Activated T-cell treated with anti-CD3 and anti-CD28 coated beads for 1 hour (primary cell): ENCODE measurements at regions not wholly inside any gene's neighbourhood (a gene's known extent, or its start where the extent isn't known, plus 50 kb on each side); places are given as distances from the start of the nearest gene placed in this dataset.
A peak's percentile ranks its signal among the peaks of the same experiment; 100 is the strongest.
"Not testable (repeated sequence)": the region's sequence is repeated elsewhere in the genome, so short reads cannot be mapped to it uniquely, and the experiment has no call there.

Source experiments
- DNase-seq: peaks from one replicate; pipeline ENCODE4 v3.0.0-alpha.2; 2020; ENCODE audit warnings: low read depth

DNA sequence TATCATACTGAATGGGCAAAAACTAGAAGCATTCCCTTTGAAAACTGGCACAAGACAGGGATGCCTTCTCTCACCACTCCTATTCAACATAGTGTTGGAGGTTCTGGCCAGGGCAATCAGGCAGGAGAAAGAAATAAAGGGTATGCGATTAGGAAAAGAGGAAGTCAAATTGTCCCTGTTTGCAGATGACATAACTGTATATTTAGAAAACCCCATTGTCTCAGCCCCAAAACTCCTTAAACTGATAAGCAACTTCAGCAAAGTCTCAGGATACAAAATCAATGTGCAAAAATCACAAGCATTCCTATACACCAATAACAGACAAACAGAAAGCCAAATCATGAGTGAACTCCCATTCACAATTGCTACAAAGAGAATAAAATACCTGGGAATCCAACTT is 52.5 kb upstream of the CCDC71L start:
- DNase-seq: not testable (repeated sequence)

DNA sequence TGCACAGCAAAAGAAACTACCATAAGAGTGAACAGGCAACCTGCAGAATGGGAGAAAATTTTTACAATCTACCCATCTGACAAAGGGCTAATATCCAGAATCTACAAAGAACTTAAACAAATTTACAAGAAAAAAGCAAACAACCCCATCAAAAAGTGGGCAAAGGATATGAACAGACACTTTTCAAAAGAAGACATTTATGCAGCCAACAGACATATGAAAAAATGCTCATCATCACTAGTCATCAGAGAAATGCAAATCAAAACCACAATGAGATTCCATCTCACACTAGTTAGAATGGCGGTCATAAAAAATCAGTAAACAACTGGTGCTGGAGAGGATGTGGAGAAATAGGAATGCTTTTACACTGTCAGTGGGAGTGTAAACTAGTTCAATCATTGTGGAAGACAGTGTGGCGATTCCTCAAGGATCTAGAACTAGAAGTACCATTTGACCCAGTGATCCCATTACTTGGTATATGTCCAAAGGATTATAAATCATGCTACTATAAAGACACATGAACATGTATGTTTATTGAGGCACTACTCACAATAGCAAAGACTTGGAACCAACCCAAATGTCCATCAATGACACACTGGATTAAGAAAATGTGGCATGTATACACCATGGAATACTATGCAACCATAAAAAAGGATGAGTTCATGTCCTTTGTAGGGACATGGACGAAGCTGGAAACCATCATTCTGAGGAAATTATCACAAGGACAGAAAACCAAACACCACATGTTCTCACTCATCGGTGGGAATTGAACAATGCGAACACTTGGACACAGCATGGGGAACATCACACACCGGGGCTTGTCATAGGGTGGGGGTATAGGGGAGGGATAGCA is 53.9 kb upstream of the CCDC71L start:
- not testable (repeated sequence) for DNase-seq

DNA sequence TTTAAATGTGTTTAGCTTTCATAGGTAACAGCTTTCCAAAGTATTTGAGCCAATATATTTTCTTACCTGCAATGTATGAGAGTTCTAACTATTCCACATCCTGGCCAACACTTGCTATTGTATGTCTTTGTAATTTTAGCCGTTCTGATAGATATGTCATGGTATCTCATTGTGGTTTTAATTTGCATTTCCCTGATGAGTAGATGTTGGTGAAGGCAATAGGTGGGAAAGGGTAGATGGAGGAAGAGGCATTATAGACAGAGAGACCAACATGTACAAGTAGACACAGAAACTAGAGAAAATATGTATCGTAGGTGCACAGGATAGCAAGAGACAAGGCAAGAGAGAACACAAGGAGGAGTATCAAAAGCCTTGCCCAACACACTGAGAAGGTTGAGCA is 54.8 kb upstream of the CCDC71L start:
- DNase-seq: no peak

DNA sequence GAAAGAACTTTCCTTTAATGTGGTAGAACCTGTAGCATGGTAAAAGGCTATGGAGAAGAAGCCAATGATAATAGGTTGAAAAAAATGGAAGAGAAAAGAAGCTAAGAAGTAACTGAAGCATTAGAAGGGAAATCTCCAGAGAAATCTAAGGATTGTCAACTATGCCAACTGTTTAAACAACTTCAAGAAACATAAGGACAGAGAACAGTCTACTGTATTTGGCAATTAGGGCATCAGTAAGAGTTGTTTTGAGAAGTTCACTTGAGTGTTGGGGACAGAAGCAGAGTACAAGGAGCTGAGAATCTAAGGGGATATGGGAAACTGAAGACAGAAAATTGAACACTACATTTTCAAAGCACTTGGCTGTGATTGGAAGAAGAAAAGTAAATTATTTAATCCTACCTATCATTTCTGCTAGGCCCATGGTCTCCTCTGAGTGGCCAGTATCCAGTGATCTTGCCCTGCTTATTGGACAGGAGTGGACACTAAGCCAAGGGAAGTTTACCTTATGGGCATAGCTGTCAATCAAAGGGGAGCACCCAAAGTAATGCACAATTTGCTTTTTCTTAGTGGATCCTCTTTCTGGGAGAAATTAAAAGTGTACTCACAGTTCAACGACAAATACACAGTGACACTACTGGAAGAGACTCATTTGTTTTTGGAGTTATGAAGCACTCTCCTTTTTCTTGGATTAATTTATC is 56.4 kb upstream of the CCDC71L start:
- no peak for DNase-seq

DNA sequence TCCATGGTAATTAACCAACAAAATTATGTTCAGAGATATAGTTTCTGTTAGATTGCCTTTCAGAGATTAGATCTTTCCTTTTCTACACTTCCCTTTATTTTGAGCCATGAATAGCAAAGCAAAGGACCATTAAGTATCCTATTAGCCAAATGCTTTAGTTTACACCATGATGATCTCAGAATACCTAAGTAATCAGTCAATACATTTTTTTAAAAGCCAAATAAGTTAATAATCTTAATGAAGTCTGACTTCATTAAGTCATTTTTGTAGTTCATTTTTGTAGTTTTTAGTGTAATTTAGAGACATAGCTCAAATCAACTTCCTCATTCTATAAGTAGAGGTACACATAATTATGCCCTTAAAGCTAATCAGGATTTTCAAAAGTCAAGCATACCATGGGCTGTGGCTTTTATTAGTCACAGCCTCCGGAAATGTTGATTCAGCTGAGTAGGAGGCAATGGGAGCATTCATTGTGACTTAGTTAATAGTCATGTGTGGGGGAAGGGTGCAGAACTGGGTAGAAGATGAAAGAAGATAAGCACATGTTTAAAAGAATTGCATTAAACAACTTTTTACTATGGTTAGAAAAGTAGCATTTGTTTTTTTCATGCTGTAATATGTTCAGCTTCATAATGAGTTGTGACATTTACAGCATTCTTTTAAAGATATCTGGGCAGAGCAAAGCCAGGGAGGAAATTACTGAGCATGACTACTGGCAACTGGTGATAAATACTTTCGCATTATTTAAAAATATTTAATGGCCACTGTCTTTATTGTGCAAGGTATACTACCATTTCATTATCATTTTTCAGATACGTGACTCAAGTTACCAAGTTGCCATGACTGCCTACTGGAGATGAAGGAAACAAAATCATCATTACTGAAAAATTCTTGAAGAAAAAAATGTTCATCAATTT is 57.3 kb upstream of the CCDC71L start:
- peak; percentile 49 for DNase-seq

DNA sequence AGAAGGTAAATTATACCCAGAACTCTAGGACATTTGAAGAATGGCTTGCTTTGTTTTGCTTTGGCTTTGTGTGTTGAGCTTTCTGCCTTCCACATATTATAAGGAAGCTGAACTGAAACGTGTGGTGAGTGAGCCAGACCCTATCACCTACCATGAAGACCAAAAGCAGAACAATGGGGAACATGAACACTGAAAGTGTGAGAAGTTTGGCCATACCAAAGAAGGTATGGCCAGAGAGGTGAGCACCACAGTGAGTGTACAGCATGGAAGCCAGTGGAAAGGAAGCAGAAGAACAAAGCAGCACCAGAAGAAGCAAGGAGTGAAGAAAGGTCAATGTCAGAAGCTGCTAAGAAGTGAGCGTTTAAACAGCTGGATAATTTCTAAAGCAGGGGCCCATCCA is 59.7 kb upstream of the CCDC71L start:
- DNase-seq: no peak

DNA sequence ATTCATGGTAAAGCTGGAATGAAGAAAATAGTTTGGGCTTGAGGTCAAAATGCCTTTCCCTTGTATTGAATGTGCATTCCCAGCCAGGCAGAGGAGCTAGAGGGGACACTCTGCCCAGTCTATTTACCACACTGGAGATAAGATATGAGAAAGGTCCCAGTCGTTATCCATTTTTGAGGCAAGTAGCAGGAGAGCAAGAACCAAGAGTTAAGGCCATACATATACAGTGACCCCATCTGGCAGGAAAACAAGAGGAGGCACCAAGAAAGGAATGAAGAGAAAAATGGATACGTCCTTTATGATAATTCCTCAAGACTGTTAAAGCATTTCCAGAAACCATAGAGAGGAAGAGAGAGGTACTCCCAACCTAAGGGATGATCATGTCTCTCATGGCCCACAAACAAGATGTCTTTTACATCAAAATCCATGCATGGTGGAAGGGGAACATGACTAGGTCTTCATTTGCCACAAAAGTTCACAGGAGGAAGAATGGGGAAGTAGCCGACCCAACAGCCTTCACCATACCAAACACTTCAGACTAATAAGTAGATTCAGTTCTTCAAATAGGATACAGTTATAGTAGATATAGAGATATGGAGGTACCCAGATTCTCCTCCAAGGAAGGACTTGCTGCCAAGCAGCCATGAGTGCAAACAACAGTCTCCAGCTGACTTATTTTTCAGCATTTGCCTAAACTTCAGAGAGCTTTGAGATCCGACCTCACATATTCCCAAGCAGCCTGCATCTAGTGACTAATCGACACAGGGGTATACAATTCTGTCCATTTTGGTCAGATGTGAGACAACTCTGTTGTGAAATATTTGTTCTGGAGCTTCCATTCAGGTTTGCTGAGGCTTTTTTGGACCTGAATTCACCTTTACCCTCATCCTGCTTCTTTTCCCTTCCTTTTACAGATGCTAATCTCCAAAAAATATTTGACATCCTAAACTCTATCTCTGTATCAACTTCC is 61.1 kb upstream of the CCDC71L start:
- no peak for DNase-seq

DNA sequence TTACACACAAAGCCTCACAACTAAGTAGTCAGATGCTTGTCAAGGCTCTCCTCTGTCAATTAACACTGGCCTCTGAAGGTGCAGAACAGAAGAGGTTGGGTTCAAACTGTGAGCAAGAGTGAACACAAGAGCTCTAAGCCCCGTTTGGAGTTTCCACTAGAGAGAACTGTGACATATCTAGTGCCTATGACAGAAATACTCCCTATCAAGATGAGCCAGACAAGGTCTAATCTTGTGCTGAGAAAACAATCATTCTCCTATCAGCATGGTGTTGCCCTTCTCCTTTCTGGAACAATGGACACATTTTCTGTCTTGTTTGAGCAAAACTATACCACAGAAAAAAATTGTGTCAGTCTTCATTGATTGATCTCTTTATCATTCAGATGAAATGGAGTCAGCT is 62.4 kb upstream of the CCDC71L start:
- DNase-seq: no peak

DNA sequence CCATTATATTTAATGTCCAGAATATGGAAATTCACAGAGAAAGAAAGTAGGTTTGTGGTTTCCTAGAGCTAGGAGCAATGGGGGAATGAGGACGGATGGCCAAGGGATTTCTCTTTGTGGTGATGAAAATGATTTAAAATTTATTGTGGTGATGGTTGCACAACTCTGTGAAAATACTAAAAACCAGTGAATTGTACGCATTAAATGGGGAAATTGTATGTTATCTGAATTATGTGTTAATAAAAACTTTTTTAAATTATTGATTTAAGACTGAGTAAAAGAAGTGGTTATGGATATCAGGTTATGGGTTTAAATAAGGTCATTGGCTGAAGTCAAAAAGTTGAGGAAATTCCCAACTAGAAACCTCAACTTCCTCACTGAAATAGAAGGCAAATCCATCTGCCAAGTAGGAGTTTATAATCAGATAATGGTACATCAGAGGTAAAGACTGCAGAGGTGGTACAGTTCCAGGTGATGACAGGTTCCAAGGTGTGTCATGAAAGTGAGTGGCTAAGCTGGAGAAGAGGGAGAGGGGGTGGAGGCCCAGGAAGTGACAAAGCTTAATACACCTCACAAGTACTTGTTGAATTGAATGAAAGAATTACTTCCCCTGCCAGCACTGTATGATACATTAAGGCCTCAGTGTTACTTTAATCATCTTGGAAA is 68.9 kb upstream of the CCDC71L start:
- no peak for DNase-seq

DNA sequence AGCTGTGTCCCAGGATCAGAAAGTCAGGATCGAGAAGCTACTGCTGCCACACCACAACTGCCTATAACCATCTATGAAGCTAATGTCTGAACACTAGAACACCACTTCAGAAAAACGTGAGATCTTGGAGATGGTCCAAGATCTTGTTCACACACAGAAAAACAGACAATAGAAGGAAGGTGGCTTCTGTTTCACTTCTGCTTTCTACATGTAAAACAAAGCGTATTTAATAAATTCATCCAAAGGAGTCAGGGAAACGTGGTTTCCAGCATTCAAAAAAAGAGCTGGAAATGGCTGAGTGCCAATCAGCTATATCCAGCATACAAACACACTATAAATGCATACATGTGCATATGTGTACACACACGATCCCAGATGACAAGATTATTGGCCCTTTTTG is 70.2 kb upstream of the CCDC71L start:
- DNase-seq: no peak

DNA sequence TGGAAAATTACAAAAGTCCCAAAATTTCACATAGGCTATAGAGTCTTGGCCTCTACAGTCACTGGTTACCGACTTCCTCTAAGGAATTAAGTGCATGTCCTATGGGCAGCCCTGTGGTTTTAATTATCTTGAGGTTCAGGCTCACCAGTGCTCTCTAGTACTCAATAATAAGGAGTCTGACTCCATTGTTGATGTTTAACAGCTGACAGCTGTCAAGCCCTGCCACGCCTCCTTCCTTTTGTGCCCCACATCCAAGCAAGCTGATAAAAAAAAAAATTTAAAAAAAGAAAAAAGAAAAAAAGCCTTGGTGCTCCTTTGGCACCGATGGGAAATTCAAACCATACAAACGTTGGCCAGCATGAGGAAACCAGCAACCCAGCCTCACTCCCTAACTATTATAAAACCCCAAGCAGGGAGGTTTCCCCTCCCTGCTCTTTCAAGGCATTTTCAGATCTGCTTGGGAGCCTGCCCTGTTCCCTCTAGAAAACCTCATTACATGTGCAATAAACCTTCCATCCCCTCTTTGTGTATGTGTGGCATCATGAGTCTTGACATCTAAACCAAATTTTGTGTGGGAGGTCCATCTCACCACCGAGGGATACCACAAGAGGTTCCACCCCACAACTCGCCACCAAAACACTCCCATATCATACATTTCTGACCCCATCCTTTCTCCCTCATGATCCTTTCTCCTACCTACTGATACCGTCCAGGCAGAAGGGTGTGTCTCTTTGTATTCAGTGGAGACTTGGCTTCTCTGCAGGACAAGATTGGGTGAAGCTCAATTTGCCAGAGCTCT is 70.9 kb upstream of the CCDC71L start:
- no peak for DNase-seq

DNA sequence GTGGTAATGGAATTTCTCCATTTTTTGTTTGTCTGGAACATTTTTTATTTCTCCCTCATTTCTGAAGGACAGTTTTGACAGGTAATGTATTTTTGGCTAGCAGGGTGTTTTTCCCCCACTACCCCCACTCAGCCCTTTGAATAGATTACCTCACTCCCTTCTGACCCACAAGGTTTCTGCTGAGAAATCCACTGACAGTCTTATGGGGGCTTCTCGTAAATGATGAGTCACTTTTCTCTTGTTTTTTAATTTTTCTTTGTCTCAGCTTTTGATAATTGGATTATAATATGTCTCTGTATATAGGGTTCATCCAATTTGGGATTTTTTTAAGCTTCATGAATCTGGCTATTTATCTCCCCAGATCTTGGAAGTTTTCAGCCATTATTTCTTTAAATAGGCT is 74.7 kb upstream of the CCDC71L start:
- DNase-seq: no peak

DNA sequence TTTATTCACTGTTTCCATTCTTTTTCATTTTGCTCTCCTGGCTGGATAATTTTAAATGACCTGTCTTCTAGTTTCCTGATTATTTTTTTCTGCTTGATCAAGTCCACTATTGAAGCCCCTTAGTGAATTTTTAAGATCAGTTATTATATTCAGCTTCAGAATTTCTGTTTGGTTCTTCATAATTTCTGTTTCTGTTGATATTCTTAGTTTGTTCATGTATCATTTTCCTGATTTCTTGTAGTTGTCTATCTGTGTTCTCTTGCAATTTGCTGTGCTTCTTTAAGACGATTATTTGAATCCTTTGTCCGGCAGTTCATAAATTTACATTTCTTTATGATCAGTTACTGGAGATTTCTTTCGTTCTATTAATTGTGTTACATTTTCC is 75.2 kb upstream of the CCDC71L start:
- DNase-seq: no peak

DNA sequence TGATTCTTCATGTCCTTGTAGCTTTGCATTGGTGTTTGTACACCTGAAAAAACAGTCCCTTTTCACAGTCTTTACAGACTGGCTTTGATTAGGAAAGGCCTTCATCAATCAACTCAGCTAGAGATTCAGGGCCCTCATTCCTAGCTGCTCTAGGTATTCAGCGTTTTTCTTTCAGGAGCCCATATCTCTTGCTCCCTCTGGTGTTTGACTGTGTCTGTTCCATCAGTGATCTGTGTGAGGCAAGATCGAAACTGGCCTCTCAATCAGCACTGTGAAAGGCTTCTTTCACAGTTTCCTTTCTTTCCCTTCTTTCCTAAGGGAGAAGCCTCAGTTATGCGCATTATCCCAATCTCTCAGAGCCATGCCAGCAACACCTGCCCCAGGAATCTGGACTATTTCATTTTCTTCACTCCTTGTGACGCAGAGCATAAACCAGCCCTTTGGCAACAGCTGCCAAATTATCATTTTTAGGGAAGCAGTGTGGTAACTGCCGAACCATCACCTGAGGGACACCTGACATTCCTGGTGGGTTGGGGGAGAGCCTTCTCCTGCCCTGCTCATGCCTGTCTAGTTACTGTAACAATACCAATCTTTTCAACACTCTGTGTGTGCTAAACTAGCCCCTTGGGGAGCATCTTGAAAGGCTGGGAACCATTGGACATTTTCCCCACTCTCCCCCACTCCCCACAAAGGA is 75.7 kb upstream of the CCDC71L start:
- no peak for DNase-seq

DNA sequence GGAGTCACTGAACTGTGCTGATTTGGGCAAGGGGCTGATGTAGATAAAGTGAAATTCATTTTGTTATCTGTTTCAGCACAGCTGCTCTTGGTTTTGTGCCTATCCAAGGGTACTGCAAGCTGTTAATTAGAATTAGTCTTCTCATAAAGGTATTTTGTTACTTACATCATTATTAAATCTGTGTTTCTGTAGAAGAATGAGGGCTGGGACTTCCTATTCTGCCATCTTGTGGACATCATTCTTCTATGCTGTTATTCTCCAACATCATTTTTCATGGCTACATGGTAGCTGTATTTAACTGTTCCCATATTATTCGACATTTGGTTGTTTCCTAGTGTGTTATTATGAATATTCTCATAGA is 76.2 kb upstream of the CCDC71L start:
- no peak for DNase-seq

DNA sequence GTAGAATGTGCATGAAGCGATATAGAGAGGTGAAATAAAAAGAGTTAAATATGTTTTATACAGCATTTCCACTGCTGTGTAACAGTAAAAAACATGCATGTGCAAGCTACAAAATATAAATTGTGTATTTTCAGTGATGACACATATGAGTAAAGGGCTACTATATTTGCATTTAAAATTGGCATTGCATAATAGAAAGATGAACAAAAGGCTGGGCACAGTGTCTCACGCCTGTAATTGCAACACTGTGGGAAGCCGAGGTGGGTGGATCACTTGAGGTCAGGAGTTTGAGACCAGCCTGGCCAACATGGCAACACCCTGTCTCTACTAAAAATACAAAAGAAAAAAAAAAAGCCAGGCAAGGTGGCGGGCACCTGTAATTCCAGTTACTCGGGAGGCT is 79.8 kb upstream of the CCDC71L start:
- DNase-seq: no peak

DNA sequence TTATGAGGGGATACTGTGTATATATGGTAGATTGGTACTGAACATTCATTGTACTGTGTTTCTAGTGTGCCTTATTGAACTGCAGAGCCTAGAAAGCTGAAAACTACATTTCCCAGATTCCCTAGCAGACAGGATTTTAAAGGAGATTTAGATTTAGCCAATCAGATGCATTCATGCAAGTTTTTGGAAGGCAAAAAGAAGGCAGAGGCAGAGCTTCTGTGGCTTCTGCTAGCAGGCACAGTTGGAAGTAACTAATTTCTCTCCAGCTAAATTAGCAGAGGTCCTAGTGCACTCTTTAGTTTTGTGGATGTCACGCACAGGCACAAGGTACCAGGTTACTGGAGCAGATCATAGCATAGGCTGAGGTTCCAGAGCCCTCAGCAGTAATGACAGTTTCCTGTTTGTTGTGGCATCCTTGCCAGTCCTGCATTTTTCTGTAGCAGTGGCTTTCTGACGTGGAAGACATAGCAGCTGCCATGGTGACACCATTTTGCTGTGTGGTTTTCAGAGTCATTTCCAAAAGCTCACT is 83.7 kb upstream of the CCDC71L start:
- DNase-seq: no peak

DNA sequence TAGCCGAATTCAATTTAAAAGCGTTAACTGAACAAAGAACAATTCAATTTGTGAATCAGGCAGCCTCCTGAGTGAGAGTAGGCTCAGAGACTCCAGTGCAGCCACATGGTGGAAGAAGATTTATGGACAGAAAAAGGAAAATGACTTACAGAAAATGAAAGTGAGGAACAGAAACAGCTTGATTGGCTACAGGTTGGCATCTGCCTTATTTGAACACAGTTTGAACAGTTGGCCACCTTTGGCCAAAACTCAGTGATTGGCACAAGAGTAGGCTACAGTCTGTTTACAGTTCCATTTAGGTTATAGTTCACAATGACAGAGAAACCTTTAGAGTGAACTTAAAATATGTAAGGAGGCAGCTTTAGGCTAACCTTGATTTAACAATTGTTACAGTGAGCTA is 86.3 kb upstream of the CCDC71L start:
- DNase-seq: not testable (repeated sequence)

DNA sequence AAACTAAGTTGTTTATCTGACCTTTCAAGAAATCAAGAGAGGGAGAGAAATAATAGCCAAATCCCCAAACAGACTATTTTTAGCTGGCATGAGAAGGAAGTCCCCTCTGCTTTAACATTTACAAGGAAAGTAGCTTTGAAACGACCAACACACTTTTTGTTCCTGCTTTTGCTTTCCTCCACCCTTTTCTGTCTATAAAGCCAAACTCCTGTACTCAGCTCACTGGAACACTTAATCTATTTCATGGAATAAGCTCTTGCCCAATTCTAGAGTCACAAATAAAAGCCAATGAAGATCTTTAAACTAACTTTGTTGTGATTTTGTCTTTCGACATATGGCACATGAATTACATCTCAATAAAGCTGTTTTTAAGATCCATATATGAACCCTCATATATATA is 86.8 kb upstream of the CCDC71L start:
- DNase-seq: no peak
